HG03175 (cell line): ENCODE measurements at regions not wholly inside any gene's neighbourhood (a gene's known extent, or its start where the extent isn't known, plus 50 kb on each side); places are given as distances from the start of the nearest gene placed in this dataset.

Experiments
- ATAC-seq: cut with Tn5 transposase; IDR thresholded peaks from one replicate; pipeline ENCODE4 v1.9.1; 2021; ENCODE audit warnings: mild to moderate bottlenecking, moderate library complexity; ENCODE audit not compliant: unreplicated experiment

DNA sequence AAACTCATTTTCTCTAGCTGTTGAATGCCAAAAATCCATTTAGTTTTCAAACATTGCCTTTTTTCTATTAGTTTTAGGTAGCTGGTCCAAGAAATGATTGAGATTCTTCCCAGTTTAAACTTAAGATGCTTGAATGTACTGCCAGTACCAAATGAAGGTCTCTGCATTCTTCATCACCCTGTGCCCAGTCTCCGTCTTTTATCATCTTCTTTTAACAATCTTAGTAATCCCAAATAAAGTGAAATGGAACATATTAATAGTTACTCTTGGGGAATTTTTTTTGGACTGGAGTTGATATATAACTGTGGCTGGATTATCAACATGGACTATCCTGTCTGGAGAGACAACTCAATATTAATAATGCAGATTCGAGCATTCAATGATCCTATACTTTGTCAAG, 54.1 kb upstream of the PCED1B start:
- no peak for ATAC-seq

DNA sequence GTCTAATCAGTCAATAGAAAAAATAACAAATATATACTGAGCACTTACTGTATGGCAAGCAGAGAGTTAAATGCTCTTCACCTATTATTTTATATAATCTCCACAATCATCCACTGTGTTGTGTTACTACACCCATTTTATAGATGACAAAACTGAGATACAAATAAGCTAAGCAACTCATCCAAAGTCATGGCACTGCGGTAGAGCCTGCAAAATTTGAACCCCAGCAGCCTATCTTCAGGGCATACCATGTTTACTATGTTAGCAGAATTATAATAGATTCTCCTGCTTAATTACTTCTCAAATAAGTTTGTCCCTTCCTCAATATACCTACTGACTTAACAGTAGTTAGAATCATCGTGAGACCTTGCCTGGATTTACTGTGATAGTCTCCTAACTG, 53.6 kb upstream of the PCED1B start:
- no peak for ATAC-seq

DNA sequence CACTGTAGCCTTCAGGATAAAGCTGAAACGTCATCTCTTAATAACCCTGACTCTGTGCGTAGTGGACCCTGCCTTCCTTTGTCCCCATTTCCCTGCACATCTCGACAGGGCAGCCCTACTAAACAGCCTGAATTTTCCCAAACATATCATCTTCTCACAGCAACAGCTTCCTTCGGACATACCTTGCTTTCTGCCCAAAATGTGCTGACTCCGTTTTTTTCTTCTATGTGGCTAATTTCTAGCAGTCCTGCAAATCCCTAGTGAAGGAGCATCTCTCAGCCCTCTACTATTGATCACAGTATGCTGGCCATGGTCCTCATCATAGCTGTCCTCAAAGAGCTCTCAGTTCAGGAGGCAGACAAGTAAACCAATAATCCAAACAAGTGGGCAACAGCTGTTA, 53.1 kb upstream of the PCED1B start:
- no peak for ATAC-seq
